Keratinocyte (primary cell): ENCODE measurements at regions not wholly inside any gene's neighbourhood (a gene's known extent, or its start where the extent isn't known, plus 50 kb on each side); places are given as distances from the start of the nearest gene placed in this dataset.
A peak's percentile ranks its signal among the peaks of the same experiment; 100 is the strongest.

Experiments
- DNase-seq: peaks from one replicate; pipeline ENCODE4 v3.0.0-alpha.2; 2011; ENCODE audit warnings: low read depth, missing footprints, low spot score
- FAIRE-seq: peaks from 2 replicates; lab custom pipeline; 2011; peaks lifted over from hg19 to GRCh38; lab: Jason Lieb, UNC
- H2AFZ ChIP-seq: 2 replicates; pipeline ENCODE4 v1.6.0; 2012; ENCODE audit warnings: low read length, control low read depth, inconsistent platforms; ENCODE audit not compliant: control insufficient read depth
- H3K27ac ChIP-seq: 2 replicates; pipeline ENCODE4 v1.5.1; 2011; ENCODE audit warnings: low read length; ENCODE audit not compliant: control insufficient read depth, insufficient read depth
- H3K27me3 ChIP-seq: 3 replicates; pipeline ENCODE4 v1.6.0; 2011; ENCODE audit warnings: low read length; ENCODE audit not compliant: control insufficient read depth, insufficient read depth; ENCODE audit errors: extremely low read depth
- H3K36me3 ChIP-seq, 2 experiments: 2 replicates in 1 of 2; 3 replicates in 1 of 2; pipeline ENCODE4 v1.5.1; 2011; ENCODE audit warnings: low read length in 2 of 2, mild to moderate bottlenecking in 1 of 2; ENCODE audit not compliant: control insufficient read depth in 2 of 2, insufficient read depth in 2 of 2; ENCODE audit errors: extremely low read depth in 1 of 2
- H3K4me1 ChIP-seq: 3 replicates; pipeline ENCODE4 v1.5.1; 2011; ENCODE audit warnings: low read length; ENCODE audit not compliant: control insufficient read depth, insufficient read depth; ENCODE audit errors: extremely low read depth
- H3K4me2 ChIP-seq: 3 replicates; pipeline ENCODE4 v1.6.0; 2011; ENCODE audit warnings: low read depth, low read length; ENCODE audit not compliant: control insufficient read depth, insufficient read depth; ENCODE audit errors: extremely low read depth
- H3K4me3 ChIP-seq, 3 experiments: fragments of 200-600 bp in 1 of 3; sonication (generic) in 1 of 3; 2 replicates in 2 of 3; 3 replicates in 1 of 3; pipeline ENCODE4 v1.5.1; 2011 to 2016; ENCODE audit warnings: low read length in 3 of 3, mild to moderate bottlenecking in 3 of 3, control low read depth in 2 of 3, inconsistent platforms in 1 of 3, low read depth in 1 of 3, mixed read lengths in 1 of 3, mixed run types in 1 of 3, moderate library complexity in 1 of 3; ENCODE audit not compliant: control insufficient read depth in 2 of 3, insufficient read depth in 2 of 3; ENCODE audit errors: extremely low read depth in 1 of 3
- H3K79me2 ChIP-seq: 2 replicates; pipeline ENCODE4 v1.6.0; 2012; ENCODE audit warnings: low read length; ENCODE audit not compliant: control insufficient read depth, insufficient read depth
- H3K9ac ChIP-seq: 3 replicates; pipeline ENCODE4 v1.6.0; 2011; ENCODE audit warnings: low read length; ENCODE audit not compliant: control insufficient read depth, insufficient read depth; ENCODE audit errors: extremely low read depth
- H3K9me1 ChIP-seq: 3 replicates; pipeline ENCODE4 v1.6.0; 2011; ENCODE audit warnings: low read length; ENCODE audit not compliant: control insufficient read depth, insufficient read depth; ENCODE audit errors: extremely low read depth
- H3K9me3 ChIP-seq: 2 replicates; pipeline ENCODE4 v1.5.1; 2012; ENCODE audit warnings: low read depth, low read length; ENCODE audit not compliant: control insufficient read depth
- H4K20me1 ChIP-seq: 3 replicates; pipeline ENCODE4 v1.6.0; 2011; ENCODE audit warnings: low read length; ENCODE audit not compliant: control insufficient read depth, insufficient read depth; ENCODE audit errors: extremely low read depth
- CTCF ChIP-seq, 3 experiments: IDR thresholded peaks in 1 of 3; conservative IDR thresholded peaks in 1 of 3; optimal IDR thresholded peaks in 1 of 3; 2 replicates in 2 of 3; 3 replicates in 1 of 3; pipeline versions ENCODE3 to v1.5.1; 2011; ENCODE audit warnings: low read length in 3 of 3, mild to moderate bottlenecking in 3 of 3, moderate library complexity in 2 of 3, control low read depth in 1 of 3, inconsistent platforms in 1 of 3; ENCODE audit not compliant: insufficient read depth in 2 of 3; ENCODE audit errors: extremely low read depth in 1 of 3
- EZH2 ChIP-seq: IDR thresholded peaks from one replicate; pipeline ENCODE4 v1.6.1; 2012; ENCODE audit warnings: inconsistent platforms, mild to moderate bottlenecking, low read length, moderate library complexity
- dilution Hi-C: fragments of 300-500 bp; cut with MboI; formaldehyde crosslinking; loops from one replicate; pipeline ENCODE4 v1.7.0; 2020; ENCODE audit warnings: low sequenced_read_pairs; ENCODE audit not compliant: extremely low pct_ligation_motif_present

- H3K36me3 ChIP-seq, result no peaks in the 10 kb centered on the region
- no peaks in the 10 kb centered on the region for H3K9me1 ChIP-seq
- no peaks in the 10 kb centered on the region for H3K27me3 ChIP-seq
- H3K79me2 ChIP-seq, result no peaks in the 10 kb centered on the region
- no peak overlapping the region for H3K4me3 ChIP-seq
- H4K20me1 ChIP-seq, result no peaks in the 10 kb centered on the region
- no peak overlapping the region for H3K4me2 ChIP-seq
- H3K27ac ChIP-seq, result no peak overlapping the region
- TF ChIP-seq EZH2, result no peak
- no peak for TF ChIP-seq CTCF (optimal IDR thresholded peaks at IDR 0.05 in 1 of 3, IDR thresholded peaks at IDR 0.05 in 1 of 3, conservative IDR thresholded peaks at IDR 0.05 in 1 of 3; ENCODE audit: extremely low read depth in 1 of 3, insufficient read depth in 2 of 3, low read length in 3 of 3)
- FAIRE-seq, result no peak
- H3K9ac ChIP-seq, result no peak overlapping the region
- H2AFZ ChIP-seq, result no peak overlapping the region
- H3K4me1 ChIP-seq, result no peaks in the 10 kb centered on the region
- H3K9me3 ChIP-seq, result no peaks in the 10 kb centered on the region
- no peak for DNase-seq
- dilution Hi-C loops, result no loop called here
These were observed 248.9 kb downstream of the CCER1 start for GRCh38 chr12:90706036-90706435.

- Histone ChIP-seq H3K4me1 (no peaks in the 10 kb centered on the region), H3K79me2 (no peaks in the 10 kb centered on the region), H3K27me3 (no peaks in the 10 kb centered on the region), H3K4me3 (no peak overlapping the region), H4K20me1 (no peaks in the 10 kb centered on the region), H3K27ac (no peak overlapping the region), H2AFZ (peak overlapping the region; percentile 66), H3K9me3 (no peaks in the 10 kb centered on the region), H3K9me1 (no peaks in the 10 kb centered on the region), H3K4me2 (no peak overlapping the region), H3K36me3 (no peaks in the 10 kb centered on the region), H3K9ac (no peak overlapping the region)
- TF ChIP-seq CTCF (optimal IDR thresholded peaks at IDR 0.05 in 1 of 3, IDR thresholded peaks at IDR 0.05 in 1 of 3, conservative IDR thresholded peaks at IDR 0.05 in 1 of 3; ENCODE audit: extremely low read depth in 1 of 3, insufficient read depth in 2 of 3, low read length in 3 of 3), result peak in 1 of 3 experiments; percentile 18
- no peak for TF ChIP-seq EZH2
- FAIRE-seq, result no peak
- no peak for DNase-seq
- dilution Hi-C loops, result no loop called here
These were observed 259.6 kb downstream of the CCER1 start for GRCh38 chr12:90695415-90695814.
